Parathyroid adenoma (tissue), 2 donors: ENCODE measurements at regions not wholly inside any gene's neighbourhood (a gene's known extent, or its start where the extent isn't known, plus 50 kb on each side); places are given as distances from the start of the nearest gene placed in this dataset.

Experiments used
- H2AFZ ChIP-seq: fragments of 300-600 bp; sonication (generic); one replicate; pipeline ENCODE4 v1.7.0; 2017; ENCODE audit warnings: antibody characterized with exemption, mild to moderate bottlenecking
- H3K27ac ChIP-seq: fragments of 300-600 bp; sonication (generic); one replicate; pipeline ENCODE4 v1.7.0; 2017
- H3K27me3 ChIP-seq: fragments of 300-600 bp; sonication (generic); one replicate; pipeline ENCODE4 v1.7.0; 2017; ENCODE audit warnings: low read length; ENCODE audit not compliant: control insufficient read depth, insufficient read depth
- H3K36me3 ChIP-seq: fragments of 300-600 bp; sonication (generic); one replicate; pipeline ENCODE4 v1.7.0; 2017; ENCODE audit warnings: low read length; ENCODE audit not compliant: control insufficient read depth, insufficient read depth
- H3K4me1 ChIP-seq: fragments of 300-600 bp; sonication (generic); one replicate; pipeline ENCODE4 v1.7.0; 2017; ENCODE audit warnings: control low read depth
- H3K4me2 ChIP-seq: fragments of 300-600 bp; sonication (generic); one replicate; pipeline ENCODE4 v1.7.0; 2017; ENCODE audit warnings: low read length
- H3K4me3 ChIP-seq: fragments of 300-600 bp; sonication (generic); one replicate; pipeline ENCODE4 v1.7.0; 2017; ENCODE audit warnings: low read depth, low read length
- H3K79me2 ChIP-seq: fragments of 300-600 bp; sonication (generic); one replicate; pipeline ENCODE4 v1.7.0; 2017; ENCODE audit warnings: control low read depth
- H3K9ac ChIP-seq: fragments of 300-600 bp; sonication (generic); one replicate; pipeline ENCODE4 v1.7.0; 2017; ENCODE audit warnings: mild to moderate bottlenecking
- H3K9me3 ChIP-seq: fragments of 300-600 bp; sonication (generic); one replicate; pipeline ENCODE4 v1.7.0; 2017; ENCODE audit warnings: low read length; ENCODE audit not compliant: control insufficient read depth
- TF ChIP-seq, protein P1 (sequence below): fragments of 300-600 bp; sonication (generic); IDR thresholded peaks from one replicate; pipeline ENCODE4 v1.7.0; 2017; ENCODE audit warnings: antibody characterized with exemption, mild to moderate bottlenecking
- donor health status: primary hyperparathyroidism.

DNA sequence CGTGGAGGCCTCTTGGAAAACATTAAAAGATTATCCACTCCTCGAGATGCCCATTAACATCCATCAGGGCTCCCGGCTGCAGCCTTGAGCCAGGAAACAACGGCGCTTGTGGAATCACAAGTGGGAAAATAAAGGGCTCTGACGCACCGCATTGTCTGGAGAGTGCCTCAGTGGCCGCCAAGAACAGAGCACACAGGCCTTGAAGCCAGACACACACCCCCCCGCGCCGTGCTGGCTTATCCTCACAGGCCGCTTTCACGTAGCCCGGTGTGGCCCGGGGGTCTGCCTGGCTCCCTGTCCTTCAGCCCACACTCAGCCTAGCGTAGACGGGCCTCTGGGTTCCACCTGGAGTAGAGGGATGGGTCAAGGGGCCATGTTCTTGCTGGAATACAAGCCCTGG, 1020.5 kb downstream of the BRD1 start:
- Histone ChIP-seq H3K4me3 (no peak overlapping the region), H3K27ac (no peak overlapping the region), H3K36me3 (no peaks in the 10 kb centered on the region), H3K4me1 (no peaks in the 10 kb centered on the region), H2AFZ (no peak overlapping the region), H3K79me2 (no peaks in the 10 kb centered on the region), H3K4me2 (no peak overlapping the region), H3K9me3 (no peaks in the 10 kb centered on the region), H3K27me3 (no peaks in the 10 kb centered on the region), H3K9ac (no peak overlapping the region)
- TF ChIP-seq, protein P1, sequence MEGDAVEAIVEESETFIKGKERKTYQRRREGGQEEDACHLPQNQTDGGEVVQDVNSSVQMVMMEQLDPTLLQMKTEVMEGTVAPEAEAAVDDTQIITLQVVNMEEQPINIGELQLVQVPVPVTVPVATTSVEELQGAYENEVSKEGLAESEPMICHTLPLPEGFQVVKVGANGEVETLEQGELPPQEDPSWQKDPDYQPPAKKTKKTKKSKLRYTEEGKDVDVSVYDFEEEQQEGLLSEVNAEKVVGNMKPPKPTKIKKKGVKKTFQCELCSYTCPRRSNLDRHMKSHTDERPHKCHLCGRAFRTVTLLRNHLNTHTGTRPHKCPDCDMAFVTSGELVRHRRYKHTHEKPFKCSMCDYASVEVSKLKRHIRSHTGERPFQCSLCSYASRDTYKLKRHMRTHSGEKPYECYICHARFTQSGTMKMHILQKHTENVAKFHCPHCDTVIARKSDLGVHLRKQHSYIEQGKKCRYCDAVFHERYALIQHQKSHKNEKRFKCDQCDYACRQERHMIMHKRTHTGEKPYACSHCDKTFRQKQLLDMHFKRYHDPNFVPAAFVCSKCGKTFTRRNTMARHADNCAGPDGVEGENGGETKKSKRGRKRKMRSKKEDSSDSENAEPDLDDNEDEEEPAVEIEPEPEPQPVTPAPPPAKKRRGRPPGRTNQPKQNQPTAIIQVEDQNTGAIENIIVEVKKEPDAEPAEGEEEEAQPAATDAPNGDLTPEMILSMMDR, result no peak

DNA sequence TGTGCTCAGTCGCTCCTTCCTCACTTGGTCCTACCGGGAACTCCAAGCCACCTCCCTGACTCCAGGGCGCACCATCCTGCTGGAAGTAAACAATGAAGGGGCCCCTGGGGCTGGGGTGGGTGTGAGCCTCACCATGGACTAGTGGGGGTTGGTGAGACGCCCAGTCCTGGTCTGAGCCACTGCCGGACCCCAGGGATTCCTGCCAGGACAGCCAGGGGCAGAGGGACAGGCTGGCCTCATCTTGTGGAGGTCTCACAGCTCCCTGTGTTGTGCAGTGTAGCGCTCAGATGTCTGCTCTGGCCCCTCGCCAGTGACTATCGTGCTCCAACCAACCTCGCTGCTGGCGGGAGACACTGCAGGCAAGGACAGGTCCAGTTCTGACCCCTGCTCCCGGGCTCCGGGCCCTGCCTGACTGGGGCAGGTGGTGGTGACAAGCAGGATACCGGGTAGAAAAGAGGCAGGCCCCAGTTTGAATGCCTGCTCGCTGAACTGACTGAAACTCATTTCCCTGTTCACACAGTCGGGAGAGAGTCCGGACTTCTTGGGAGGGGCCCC, 1021.4 kb downstream of the BRD1 start:
- TF ChIP-seq, protein P1, result no peak
- Histone ChIP-seq H3K4me2 (no peak overlapping the region), H2AFZ (no peak overlapping the region), H3K9ac (no peak overlapping the region), H3K27me3 (no peaks in the 10 kb centered on the region), H3K9me3 (no peaks in the 10 kb centered on the region), H3K79me2 (no peaks in the 10 kb centered on the region), H3K27ac (no peak overlapping the region), H3K36me3 (no peaks in the 10 kb centered on the region), H3K4me1 (no peaks in the 10 kb centered on the region), H3K4me3 (no peak overlapping the region)

DNA sequence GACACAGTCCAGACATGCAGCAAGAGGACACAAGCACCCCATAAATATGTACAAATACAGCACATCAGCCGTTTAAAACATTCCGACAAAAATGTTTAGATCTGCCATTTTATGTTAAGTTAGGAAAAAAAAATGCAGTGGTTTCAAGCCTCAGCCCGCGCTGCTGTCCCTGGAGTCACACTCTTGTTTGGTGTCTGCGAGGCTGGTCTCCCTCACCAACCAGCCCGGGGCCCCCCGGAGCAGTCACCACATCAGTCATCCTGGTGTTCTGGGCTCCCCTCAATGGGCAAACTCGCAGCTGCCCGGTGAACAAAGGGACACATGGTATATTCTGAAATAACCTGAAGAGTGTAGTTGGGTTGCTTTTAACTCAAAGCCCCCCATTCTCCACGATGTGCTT, 1022.2 kb downstream of the BRD1 start:
- Histone ChIP-seq H3K9ac (no peak overlapping the region), H3K4me3 (no peak overlapping the region), H2AFZ (no peak overlapping the region), H3K27ac (no peak overlapping the region), H3K4me2 (no peak overlapping the region), H3K36me3 (no peaks in the 10 kb centered on the region), H3K27me3 (no peaks in the 10 kb centered on the region), H3K9me3 (no peaks in the 10 kb centered on the region), H3K79me2 (no peaks in the 10 kb centered on the region), H3K4me1 (no peaks in the 10 kb centered on the region)
- TF ChIP-seq, protein P1, result no peak

DNA sequence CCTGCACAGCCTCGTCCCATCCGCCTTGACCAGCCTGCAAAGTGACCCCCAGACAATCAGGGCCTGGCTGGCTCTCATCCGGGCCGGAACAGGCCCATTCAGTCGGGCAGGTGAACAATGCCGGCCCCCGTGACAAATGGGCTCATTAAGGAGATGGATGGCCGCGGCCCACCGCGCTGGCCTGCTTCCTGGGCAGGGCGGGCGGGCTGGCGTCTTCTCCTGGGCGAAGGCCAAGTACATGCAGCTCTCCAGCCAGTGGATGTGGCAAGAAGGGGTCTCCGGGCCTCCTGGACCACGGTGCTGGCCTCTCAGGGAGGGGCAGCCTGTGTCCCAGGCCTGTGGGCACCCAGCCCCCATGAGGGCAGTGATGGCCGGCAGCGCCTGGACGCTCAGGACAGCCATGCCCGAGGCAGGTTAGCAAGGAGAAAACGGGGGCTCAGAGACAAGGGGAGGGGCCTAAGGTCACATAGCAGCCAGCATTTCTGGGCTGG, 1022.8 kb downstream of the BRD1 start:
- no peaks in the 10 kb centered on the region for H3K36me3 ChIP-seq

More for the DNA sequence above, 1022.8 kb downstream of the BRD1 start:
- Histone ChIP-seq H3K4me3 (no peak overlapping the region), H3K27ac (no peak overlapping the region), H3K9ac (no peak overlapping the region), H3K4me1 (no peaks in the 10 kb centered on the region), H2AFZ (no peak overlapping the region), H3K9me3 (no peaks in the 10 kb centered on the region), H3K27me3 (no peaks in the 10 kb centered on the region), H3K79me2 (no peaks in the 10 kb centered on the region), H3K4me2 (no peak overlapping the region)
- TF ChIP-seq, protein P1, result no peak
